ENCODE measurements at regions not wholly inside any gene's neighbourhood (a gene's known extent, or its start where the extent isn't known, plus 50 kb on each side); places are given as distances from the start of the nearest gene placed in this dataset.
"Not testable (repeated sequence)": the region's sequence is repeated elsewhere in the genome, so short reads cannot be mapped to it uniquely, and the experiment has no call there.

- not testable (repeated sequence) for ATAC-seq; H3K36me3 ChIP-seq (ENCODE audit: insufficient read depth); H3K4me3 Mint-ChIP-seq; H2AFZ ChIP-seq; H3K4me1 ChIP-seq (ENCODE audit: insufficient read depth); DNase-seq (ENCODE audit: low spot score); H3K9me2 ChIP-seq (ENCODE audit: insufficient read depth); H3F3A ChIP-seq (replicated peaks; ENCODE audit: low read depth); H3K79me2 ChIP-seq (replicated peaks; ENCODE audit: insufficient read depth); H3K4me3 ChIP-seq; H3K4me2 ChIP-seq; H3K27ac ChIP-seq (ENCODE audit: low read depth); H3K27me3 Mint-ChIP-seq (ENCODE audit: insufficient read depth, low read depth, poor library complexity); H3K27ac Mint-ChIP-seq; H3K27me3 ChIP-seq (ENCODE audit: insufficient read depth); H3K4me1 Mint-ChIP-seq; H4K20me1 ChIP-seq (replicated peaks; ENCODE audit: insufficient read depth)
- Mint-ChIP-seq H3K36me3 (ENCODE audit: low read depth) (peaks cover 11% of the 10 kb centered on the region), H3K9me3 (peaks cover 12% of the 10 kb centered on the region)
Measured at GRCh38 chr16:58846226-58846625, 112.1 kb upstream of the GOT2 start.

GRCh38 chr16:58843675-58844074 lies 109.6 kb upstream of the GOT2 start:
- H3K27ac Mint-ChIP-seq = no peak overlapping the region
- H3F3A ChIP-seq (replicated peaks; ENCODE audit: low read depth) = no peaks in the 10 kb centered on the region
- peaks cover 11% of the 10 kb centered on the region for H3K36me3 Mint-ChIP-seq (ENCODE audit: low read depth)
- H3K4me1 Mint-ChIP-seq = no peaks in the 10 kb centered on the region
- TF ChIP-seq CTCF (conservative IDR thresholded peaks at IDR 0.05; ENCODE audit: low read depth in 2 of 2) (peak; percentile 59 to 73), CREB1 (CRISPR knock-in tag; IDR thresholded peaks at IDR 0.05; ENCODE audit: low read depth) (no peak)
- no peaks in the 10 kb centered on the region for H3K4me1 ChIP-seq (ENCODE audit: insufficient read depth)
- H3K79me2 ChIP-seq (replicated peaks; ENCODE audit: insufficient read depth) = no peaks in the 10 kb centered on the region
- DNase-seq (ENCODE audit: low spot score) = peak; percentile 52
- H3K9me2 ChIP-seq (ENCODE audit: insufficient read depth) = no peaks in the 10 kb centered on the region
- H3K36me3 ChIP-seq (ENCODE audit: insufficient read depth) = no peaks in the 10 kb centered on the region
- H3K27me3 ChIP-seq (ENCODE audit: insufficient read depth) = no peaks in the 10 kb centered on the region
- H3K4me2 ChIP-seq = no peak overlapping the region
- no peak overlapping the region for H3K4me3 Mint-ChIP-seq
- no peak overlapping the region for H3K27ac ChIP-seq (ENCODE audit: low read depth)
- H4K20me1 ChIP-seq (replicated peaks; ENCODE audit: insufficient read depth) = no peaks in the 10 kb centered on the region
- peaks cover 22% of the 10 kb centered on the region for H3K9me3 Mint-ChIP-seq
- H3K4me3 ChIP-seq = no peak overlapping the region
- ATAC-seq = no peak
- no peaks in the 10 kb centered on the region for H3K27me3 Mint-ChIP-seq (ENCODE audit: insufficient read depth, low read depth, poor library complexity)
- H2AFZ ChIP-seq = no peak overlapping the region

- H2AFZ ChIP-seq = no peak overlapping the region
- peaks cover 11% of the 10 kb centered on the region for H3K36me3 Mint-ChIP-seq (ENCODE audit: low read depth)
- DNase-seq (ENCODE audit: low spot score) (no peak), ATAC-seq (no peak)
- H3K27ac Mint-ChIP-seq = no peak overlapping the region
- no peaks in the 10 kb centered on the region for H3K36me3 ChIP-seq (ENCODE audit: insufficient read depth)
- no peaks in the 10 kb centered on the region for H3K9me2 ChIP-seq (ENCODE audit: insufficient read depth)
- no peaks in the 10 kb centered on the region for H3K4me1 ChIP-seq (ENCODE audit: insufficient read depth)
- H3K27me3 ChIP-seq (ENCODE audit: insufficient read depth) = no peaks in the 10 kb centered on the region
- H3K27ac ChIP-seq (ENCODE audit: low read depth) = no peak overlapping the region
- H3K27me3 Mint-ChIP-seq (ENCODE audit: insufficient read depth, low read depth, poor library complexity) = no peaks in the 10 kb centered on the region
- H3K4me3 Mint-ChIP-seq = no peak overlapping the region
- H3K4me1 Mint-ChIP-seq = no peaks in the 10 kb centered on the region
- no peaks in the 10 kb centered on the region for H3K79me2 ChIP-seq (replicated peaks; ENCODE audit: insufficient read depth)
- no peak overlapping the region for H3K4me3 ChIP-seq
- peaks cover 22% of the 10 kb centered on the region for H3K9me3 Mint-ChIP-seq
- no peaks in the 10 kb centered on the region for H3F3A ChIP-seq (replicated peaks; ENCODE audit: low read depth)
- no peaks in the 10 kb centered on the region for H4K20me1 ChIP-seq (replicated peaks; ENCODE audit: insufficient read depth)
- H3K4me2 ChIP-seq = no peak overlapping the region
- TF ChIP-seq ZNF462 (CRISPR knock-in tag; IDR thresholded peaks at IDR 0.05) (no peak), EZH2 (IDR thresholded peaks at IDR 0.05; ENCODE audit: low read depth, unreplicated experiment) (no peak), ZNF331 (CRISPR knock-in tag; IDR thresholded peaks at IDR 0.05; ENCODE audit: low read depth) (no peak), CREB1 (CRISPR knock-in tag; IDR thresholded peaks at IDR 0.05; ENCODE audit: low read depth) (no peak), EZH2phosphoT487 (IDR thresholded peaks at IDR 0.05; ENCODE audit: unreplicated experiment) (no peak), NANOG (IDR thresholded peaks at IDR 0.05; ENCODE audit: borderline replicate concordance) (no peak), CTCF (conservative IDR thresholded peaks at IDR 0.05; ENCODE audit: low read depth in 2 of 2) (no peak)
Measured at GRCh38 chr16:58842746-58843145, 108.6 kb upstream of the GOT2 start.
